ENCODE measurements at regions not wholly inside any gene's neighbourhood (a gene's known extent, or its start where the extent isn't known, plus 50 kb on each side); places are given as distances from the start of the nearest gene placed in this dataset.

GRCh38 chr15:69668039-69668705 lies 215.6 kb downstream of the RPLP1 start:
- no peak for TF ChIP-seq CTCF (IDR thresholded peaks at IDR 0.05)
- no peak for TF ChIP-seq EP300 (IDR thresholded peaks at IDR 0.05)
- no peak for TF ChIP-seq POLR2A (IDR thresholded peaks at IDR 0.05)
- H3K9me3 ChIP-seq: no peaks in the 10 kb centered on the region
- no peaks in the 10 kb centered on the region for H3K36me3 ChIP-seq
- no peak for DNase-seq (ENCODE audit: low spot score in 2 of 2)
- H3K27me3 ChIP-seq: no peaks in the 10 kb centered on the region
- no peak overlapping the region for H3K4me3 ChIP-seq
- WGBS, 2 donors: 71 to 88% methylated on average over 6 of the region's 6 CpGs
- peaks cover 0 to 32% (median 11%) of the 10 kb centered on the region in 4 donors for H3K4me1 ChIP-seq
- peak overlapping the region in 2 of 4 donors; percentile 37 to 45 for H3K27ac ChIP-seq

- H3K4me1 ChIP-seq: peaks cover 0 to 32% (median 11%) of the 10 kb centered on the region in 4 donors
- no peak for DNase-seq (ENCODE audit: low spot score in 2 of 2)
- H3K9me3 ChIP-seq: no peaks in the 10 kb centered on the region
- TF ChIP-seq POLR2A (IDR thresholded peaks at IDR 0.05) (no peak), CTCF (IDR thresholded peaks at IDR 0.05) (no peak), EP300 (IDR thresholded peaks at IDR 0.05) (no peak)
- 76 to 77% methylated on average over 4 of the region's 4 CpGs for WGBS, 2 donors
- H3K27ac ChIP-seq: no peak overlapping the region
- H3K36me3 ChIP-seq: no peaks in the 10 kb centered on the region
- H3K4me3 ChIP-seq: no peak overlapping the region
- no peaks in the 10 kb centered on the region for H3K27me3 ChIP-seq
Measured at GRCh38 chr15:69668963-69669362, 216.3 kb downstream of the RPLP1 start.

GRCh38 chr15:69669446-69669845 lies 216.8 kb downstream of the RPLP1 start:
- no peaks in the 10 kb centered on the region for H3K9me3 ChIP-seq
- peaks cover 0 to 32% (median 11%) of the 10 kb centered on the region in 4 donors for H3K4me1 ChIP-seq
- no peak overlapping the region for H3K4me3 ChIP-seq
- H3K27ac ChIP-seq: no peak overlapping the region
- TF ChIP-seq EP300 (IDR thresholded peaks at IDR 0.05): no peak
- TF ChIP-seq CTCF (IDR thresholded peaks at IDR 0.05): no peak
- no peak for TF ChIP-seq POLR2A (IDR thresholded peaks at IDR 0.05)
- DNase-seq (ENCODE audit: low spot score in 2 of 2): no peak
- H3K36me3 ChIP-seq: no peaks in the 10 kb centered on the region
- no peaks in the 10 kb centered on the region for H3K27me3 ChIP-seq
- WGBS, 2 donors: 80% methylated on average over 3 of the region's 3 CpGs

GRCh38 chr15:69673291-69673881 lies 220.8 kb downstream of the RPLP1 start:
- Histone ChIP-seq H3K27me3 (peaks cover 0 to 13% of the 10 kb centered on the region in 2 donors), H3K27ac (no peak overlapping the region), H3K36me3 (no peaks in the 10 kb centered on the region), H3K9me3 (no peaks in the 10 kb centered on the region), H3K4me1 (peaks cover 0 to 13% (median under 1%) of the 10 kb centered on the region in 4 donors), H3K4me3 (no peak overlapping the region)
- TF ChIP-seq CTCF (IDR thresholded peaks at IDR 0.05) (no peak), EP300 (IDR thresholded peaks at IDR 0.05) (no peak), POLR2A (IDR thresholded peaks at IDR 0.05) (no peak)
- WGBS, 2 donors: 58 to 64% methylated on average over 11 of the region's 11 CpGs
- no peak for DNase-seq (ENCODE audit: low spot score in 2 of 2)

- Histone ChIP-seq H3K27me3 (peaks cover 0 to 13% of the 10 kb centered on the region in 2 donors), H3K36me3 (no peaks in the 10 kb centered on the region), H3K27ac (no peak overlapping the region), H3K4me3 (no peak overlapping the region), H3K9me3 (no peaks in the 10 kb centered on the region), H3K4me1 (no peaks in the 10 kb centered on the region)
- TF ChIP-seq POLR2A (IDR thresholded peaks at IDR 0.05): no peak
- TF ChIP-seq CTCF (IDR thresholded peaks at IDR 0.05): no peak
- TF ChIP-seq EP300 (IDR thresholded peaks at IDR 0.05): no peak
- 69 to 81% methylated on average over 2 of the region's 2 CpGs for WGBS, 2 donors
- DNase-seq (ENCODE audit: low spot score in 2 of 2): no peak
Measured at GRCh38 chr15:69675731-69676130, 223.1 kb downstream of the RPLP1 start.

Measured in tibial nerve (tissue), 4 donors.